AG08396 (cell line): ENCODE measurements at regions not wholly inside any gene's neighbourhood (a gene's known extent, or its start where the extent isn't known, plus 50 kb on each side); places are given as distances from the start of the nearest gene placed in this dataset.

ENCODE experiments used
- DNase-seq: peaks from one replicate; pipeline ENCODE4 v3.0.0; 2012; ENCODE audit warnings: low spot score, mixed read lengths

DNA sequence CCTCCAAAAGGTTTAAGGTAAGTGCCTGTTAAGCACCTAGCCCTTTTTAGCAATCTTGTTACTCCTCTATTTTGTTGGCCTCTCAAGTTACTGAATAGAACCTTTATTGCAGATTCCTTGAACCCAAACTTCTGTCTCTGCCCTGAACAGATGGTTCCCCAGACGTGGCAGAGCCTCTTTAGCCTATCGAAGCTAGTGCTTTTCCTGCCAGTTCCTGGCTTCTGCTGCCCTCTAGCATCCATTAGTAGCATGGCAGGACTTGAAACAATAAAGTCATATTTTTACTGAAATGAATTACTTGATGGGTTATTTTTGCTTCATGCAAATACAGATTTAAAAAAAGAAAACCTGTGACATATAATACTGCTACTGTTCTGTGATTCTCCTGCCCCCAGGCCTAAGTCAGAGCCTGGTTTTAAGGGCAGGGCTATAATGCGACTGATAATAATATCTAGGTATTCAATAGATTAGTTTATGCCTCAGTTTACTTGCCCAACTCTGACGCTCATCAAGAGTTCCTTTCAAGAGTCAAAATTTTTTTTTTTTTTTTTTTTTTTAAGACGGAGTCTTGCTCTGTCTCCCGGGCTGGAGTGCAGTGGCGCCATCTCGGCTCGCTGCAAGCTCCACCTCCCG is 84.3 kb upstream of the PHF14 start:
- peak; percentile 44 for DNase-seq

DNA sequence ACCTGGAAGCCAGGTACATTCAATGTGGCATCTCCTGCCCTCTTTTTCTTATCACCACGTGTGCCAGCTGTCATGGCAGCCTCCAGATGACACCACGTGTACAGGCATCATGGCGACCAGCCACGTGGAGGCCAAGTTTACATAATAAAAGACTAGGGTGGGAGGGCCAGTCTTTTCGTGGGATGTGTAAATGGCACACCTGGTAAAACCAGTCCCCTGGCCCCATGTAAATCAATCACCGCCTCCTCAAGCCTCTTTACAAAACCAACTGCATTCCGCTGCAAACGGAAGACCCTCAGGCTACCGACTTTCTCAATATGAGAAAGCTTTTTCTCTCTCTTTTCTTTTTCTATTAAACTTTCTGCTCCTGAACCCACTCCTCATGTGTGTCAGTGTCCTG is 65.1 kb upstream of the PHF14 start:
- DNase-seq, result no peak

DNA sequence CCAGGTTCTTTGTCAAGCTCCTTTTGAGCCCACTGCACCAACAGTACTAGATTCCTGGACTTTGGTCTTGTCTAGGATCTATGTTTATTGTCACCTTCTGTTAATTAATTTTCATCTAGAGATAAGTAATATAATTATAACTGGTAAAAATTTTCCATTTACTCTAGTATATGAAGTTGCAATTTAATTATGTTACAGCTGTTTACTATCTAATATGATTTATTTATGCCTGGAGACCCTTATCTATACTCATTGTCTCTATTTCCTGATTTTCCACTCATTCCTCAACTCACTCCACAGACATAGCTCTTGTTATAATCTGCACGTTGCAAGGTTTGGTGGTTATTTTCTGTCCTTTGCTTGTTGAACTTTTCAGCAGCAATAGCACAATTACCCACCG is 63.2 kb upstream of the PHF14 start:
- no peak for DNase-seq

DNA sequence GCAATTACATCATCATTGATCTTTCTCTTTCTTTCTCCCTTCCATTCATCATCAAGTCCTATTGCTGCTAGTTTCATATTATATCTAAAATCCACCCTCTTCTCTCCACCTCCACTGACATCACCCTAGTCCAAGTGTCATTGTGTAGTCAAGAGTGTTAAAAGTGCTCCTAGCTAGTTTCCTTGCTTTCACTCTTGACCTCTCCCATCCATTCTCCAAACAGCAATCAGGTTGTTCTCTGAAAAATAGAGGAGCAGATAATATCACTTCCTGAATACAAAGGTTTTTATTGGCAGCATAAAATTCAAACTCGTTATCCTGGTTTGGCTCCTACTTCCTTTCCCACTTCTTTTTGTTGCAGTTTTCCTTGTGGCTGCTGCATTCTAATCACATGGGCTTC is 61.6 kb upstream of the PHF14 start:
- DNase-seq, result no peak

DNA sequence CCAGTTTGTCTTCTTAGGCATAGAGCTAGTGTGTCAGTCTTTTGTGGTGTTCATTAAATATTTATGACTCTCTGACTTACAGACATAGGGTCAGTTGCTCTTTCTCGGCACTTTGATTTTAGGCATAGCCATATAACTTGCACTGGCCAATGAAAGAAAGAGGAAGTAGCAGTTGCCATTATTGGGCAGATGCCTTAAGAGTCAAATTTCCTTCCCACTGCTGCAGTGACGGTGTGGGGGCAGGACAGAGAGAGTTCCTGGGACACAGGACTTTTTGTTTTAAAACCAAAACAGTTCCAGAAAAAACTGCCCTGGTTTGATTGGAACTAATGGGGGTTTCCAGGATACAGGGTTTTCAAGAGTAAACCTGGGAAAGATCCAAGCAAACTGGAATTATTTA is 60.2 kb upstream of the PHF14 start:
- DNase-seq, result no peak

DNA sequence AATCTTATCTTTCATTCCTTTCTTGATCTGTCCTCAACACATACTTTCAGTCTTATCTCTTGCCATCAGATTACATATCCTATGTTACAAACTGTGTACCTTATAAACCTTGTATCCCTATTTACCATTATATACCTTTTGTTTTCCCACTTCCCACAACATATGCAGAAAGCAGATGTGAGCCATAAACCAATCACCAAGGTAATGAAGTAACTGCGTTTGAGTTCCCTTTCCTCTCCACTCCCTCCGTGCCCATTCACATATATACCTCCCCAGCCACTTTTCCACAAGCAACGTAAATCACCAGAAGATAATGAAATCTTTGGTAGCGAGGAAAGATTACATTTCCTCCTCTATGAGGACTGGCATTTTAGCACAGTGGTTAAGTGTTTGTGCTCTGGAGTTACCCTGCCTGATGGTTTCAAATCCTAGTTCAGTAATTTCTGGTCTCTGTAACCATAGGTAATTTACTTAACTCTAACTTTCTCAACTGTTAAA is 55.5 kb upstream of the PHF14 start:
- DNase-seq, result no peak

DNA sequence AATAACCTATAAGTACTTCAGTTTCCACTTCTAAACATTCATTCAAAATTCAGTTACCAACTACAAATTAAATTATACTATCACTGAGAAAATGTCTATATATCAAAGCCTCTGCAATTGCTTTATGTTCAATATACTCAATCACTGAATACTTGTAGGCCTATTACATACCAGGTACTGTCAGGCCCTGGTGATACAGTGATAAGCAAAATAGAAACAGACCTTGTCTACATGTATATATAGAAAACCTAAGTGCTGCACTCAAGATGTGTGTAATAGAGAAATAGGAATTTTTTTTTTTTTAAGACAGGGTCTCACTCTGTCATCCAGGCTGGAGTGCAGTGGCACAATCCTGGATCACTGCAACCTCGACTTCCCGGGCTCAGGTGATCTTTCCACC is 53.7 kb upstream of the PHF14 start:
- DNase-seq, result no peak
